HFF-Myc (cell line): ENCODE measurements at regions not wholly inside any gene's neighbourhood (a gene's known extent, or its start where the extent isn't known, plus 50 kb on each side); places are given as distances from the start of the nearest gene placed in this dataset.

Experiments
- DNase-seq: peaks from one replicate; pipeline ENCODE4 v3.0.0-alpha.2; 2011; ENCODE audit warnings: low read depth; ENCODE audit errors: extremely low read depth
- H3K4me3 ChIP-seq: replicated peaks from 2 replicates; pipeline ENCODE4 v1.5.1; 2011; ENCODE audit warnings: low read depth, mild to moderate bottlenecking, control low read depth, low read length
- CTCF ChIP-seq: IDR thresholded peaks from 2 replicates; pipeline ENCODE4 v1.5.1; 2012; ENCODE audit warnings: mild to moderate bottlenecking, low read depth, low read length, control low read depth; ENCODE audit errors: missing control alignments

- TF ChIP-seq CTCF: no peak
- H3K4me3 ChIP-seq: no peak overlapping the region
- no peak for DNase-seq
These were observed 356.8 kb downstream of the ALG10 start for GRCh38 chr12:34379142-34379541.

- DNase-seq: no peak
- H3K4me3 ChIP-seq: no peak overlapping the region
- no peak for TF ChIP-seq CTCF
These were observed 362.4 kb downstream of the ALG10 start for GRCh38 chr12:34384693-34385092.

GRCh38 chr12:34386016-34386415 lies 363.7 kb downstream of the ALG10 start:
- no peak for DNase-seq
- no peak for TF ChIP-seq CTCF
- no peak overlapping the region for H3K4me3 ChIP-seq

- DNase-seq: no peak
These were observed 364.4 kb downstream of the ALG10 start for GRCh38 chr12:34386621-34387255.

GRCh38 chr12:34387711-34388635 lies 365.7 kb downstream of the ALG10 start:
- no peak for DNase-seq
- TF ChIP-seq CTCF: no peak
- H3K4me3 ChIP-seq: no peak overlapping the region

More at GRCh38 chr12:34386621-34387255, 364.4 kb downstream of the ALG10 start:
- no peak for TF ChIP-seq CTCF
- no peak overlapping the region for H3K4me3 ChIP-seq

- no peak for TF ChIP-seq CTCF
- H3K4me3 ChIP-seq: no peak overlapping the region
- DNase-seq: no peak
These were observed 366.5 kb downstream of the ALG10 start for GRCh38 chr12:34388636-34389377.
